ENCODE measurements at regions not wholly inside any gene's neighbourhood (a gene's known extent, or its start where the extent isn't known, plus 50 kb on each side); places are given as distances from the start of the nearest gene placed in this dataset.

GRCh38 chrX:5113128-5113527, 1115.5 kb downstream of the NLGN4X start:
- no peak for TF ChIP-seq PATZ1 (CRISPR knock-in tag; IDR thresholded peaks at IDR 0.05; ENCODE audit: borderline replicate concordance)
- TF ChIP-seq, protein P1, sequence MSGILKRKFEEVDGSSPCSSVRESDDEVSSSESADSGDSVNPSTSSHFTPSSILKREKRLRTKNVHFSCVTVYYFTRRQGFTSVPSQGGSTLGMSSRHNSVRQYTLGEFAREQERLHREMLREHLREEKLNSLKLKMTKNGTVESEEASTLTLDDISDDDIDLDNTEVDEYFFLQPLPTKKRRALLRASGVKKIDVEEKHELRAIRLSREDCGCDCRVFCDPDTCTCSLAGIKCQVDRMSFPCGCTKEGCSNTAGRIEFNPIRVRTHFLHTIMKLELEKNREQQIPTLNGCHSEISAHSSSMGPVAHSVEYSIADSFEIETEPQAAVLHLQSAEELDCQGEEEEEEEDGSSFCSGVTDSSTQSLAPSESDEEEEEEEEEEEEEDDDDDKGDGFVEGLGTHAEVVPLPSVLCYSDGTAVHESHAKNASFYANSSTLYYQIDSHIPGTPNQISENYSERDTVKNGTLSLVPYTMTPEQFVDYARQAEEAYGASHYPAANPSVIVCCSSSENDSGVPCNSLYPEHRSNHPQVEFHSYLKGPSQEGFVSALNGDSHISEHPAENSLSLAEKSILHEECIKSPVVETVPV (CRISPR knock-in tag; IDR thresholded peaks at IDR 0.05): no peak
- TF ChIP-seq ZNF8 (CRISPR knock-in tag; IDR thresholded peaks at IDR 0.05): no peak
- TF ChIP-seq ARNTL (CRISPR knock-in tag; IDR thresholded peaks at IDR 0.05; ENCODE audit: borderline replicate concordance, low read depth): no peak
- no peak for TF ChIP-seq RARB (CRISPR knock-in tag; IDR thresholded peaks at IDR 0.05)
- TF ChIP-seq ZNF565 (CRISPR knock-in tag; conservative IDR thresholded peaks at IDR 0.05; ENCODE audit: low read depth): no peak
- TF ChIP-seq ZC3H10 (CRISPR knock-in tag; IDR thresholded peaks at IDR 0.05): no peak
- TF ChIP-seq SNAI2 (CRISPR knock-in tag; IDR thresholded peaks at IDR 0.05): no peak
- TF ChIP-seq TCF4 (CRISPR knock-in tag; IDR thresholded peaks at IDR 0.05; ENCODE audit: borderline replicate concordance): no peak
- no peak for TF ChIP-seq GLIS3 (CRISPR knock-in tag; IDR thresholded peaks at IDR 0.05)
- no peak for TF ChIP-seq ZFP3 (CRISPR knock-in tag; IDR thresholded peaks at IDR 0.05)
- no peak for TF ChIP-seq ISL1 (CRISPR knock-in tag; IDR thresholded peaks at IDR 0.05)
- no peak for TF ChIP-seq TSHZ2 (CRISPR knock-in tag; IDR thresholded peaks at IDR 0.05)
- no peak for TF ChIP-seq TOX (CRISPR knock-in tag; IDR thresholded peaks at IDR 0.05; ENCODE audit: borderline replicate concordance)
